GM23248 (cell line): ENCODE measurements at regions not wholly inside any gene's neighbourhood (a gene's known extent, or its start where the extent isn't known, plus 50 kb on each side); places are given as distances from the start of the nearest gene placed in this dataset.

ENCODE experiments used
- EZH2 ChIP-seq: fragments of 200-600 bp; sonication (generic); IDR thresholded peaks from 2 replicates; pipeline ENCODE4 v1.6.1; 2018; ENCODE audit warnings: antibody characterized with exemption, mild to moderate bottlenecking; ENCODE audit not compliant: insufficient read depth, poor library complexity, severe bottlenecking
- EZH2phosphoT487 ChIP-seq: fragments of 200-600 bp; sonication (generic); IDR thresholded peaks from 2 replicates; pipeline ENCODE4 v1.6.1; 2018; ENCODE audit warnings: antibody characterized with exemption, moderate library complexity, mild to moderate bottlenecking, low read depth; ENCODE audit not compliant: insufficient read depth

GRCh38 chr20:24314053-24314452 lies 155.4 kb upstream of the SYNDIG1 start:
- no peak for TF ChIP-seq EZH2
- no peak for TF ChIP-seq EZH2phosphoT487
